HG02885 (cell line): ENCODE measurements at regions not wholly inside any gene's neighbourhood (a gene's known extent, or its start where the extent isn't known, plus 50 kb on each side); places are given as distances from the start of the nearest gene placed in this dataset.
A peak's percentile ranks its signal among the peaks of the same experiment; 100 is the strongest.

Source experiments
- ATAC-seq: cut with Tn5 transposase; IDR thresholded peaks from one replicate; pipeline ENCODE4 v1.9.1; 2021; ENCODE audit warnings: mild to moderate bottlenecking; ENCODE audit not compliant: unreplicated experiment, poor library complexity

GRCh38 chr3:176740906-176741663 is 456.2 kb downstream of the TBL1XR1 start:
- ATAC-seq: no peak

GRCh38 chr3:176739159-176739558 is 458.1 kb downstream of the TBL1XR1 start:
- no peak for ATAC-seq

GRCh38 chr3:176737480-176738110 is 459.7 kb downstream of the TBL1XR1 start:
- no peak for ATAC-seq

GRCh38 chr3:176734146-176734545 is 463.1 kb downstream of the TBL1XR1 start:
- no peak for ATAC-seq

GRCh38 chr3:176724394-176724759 is 472.9 kb downstream of the TBL1XR1 start:
- ATAC-seq: no peak

GRCh38 chr3:176723758-176724393 is 473.4 kb downstream of the TBL1XR1 start:
- no peak for ATAC-seq

GRCh38 chr3:176714034-176714433 is 483.2 kb downstream of the TBL1XR1 start:
- no peak for ATAC-seq

- ATAC-seq: no peak
Measured at GRCh38 chr3:176712191-176712590, 485.1 kb downstream of the TBL1XR1 start.

GRCh38 chr3:176699288-176699687 is 498.0 kb downstream of the TBL1XR1 start:
- no peak for ATAC-seq

GRCh38 chr3:176697284-176697889 is 499.9 kb downstream of the TBL1XR1 start:
- ATAC-seq: no peak

- ATAC-seq: no peak
Measured at GRCh38 chr3:176696816-176697215, 500.5 kb downstream of the TBL1XR1 start.

GRCh38 chr3:176692966-176693785 is 504.1 kb downstream of the TBL1XR1 start:
- ATAC-seq: no peak

- ATAC-seq: no peak
Measured at GRCh38 chr3:176692199-176692965, 504.9 kb downstream of the TBL1XR1 start.

GRCh38 chr3:176690083-176690869 is 507.0 kb downstream of the TBL1XR1 start:
- no peak for ATAC-seq

GRCh38 chr3:176687754-176688153 is 509.5 kb downstream of the TBL1XR1 start:
- no peak for ATAC-seq

- ATAC-seq: no peak
Measured at GRCh38 chr3:176683382-176683781, 513.9 kb downstream of the TBL1XR1 start.

GRCh38 chr3:176663837-176664831 is 533.1 kb downstream of the TBL1XR1 start:
- peak; percentile 53 for ATAC-seq

GRCh38 chr3:176663387-176663786 is 533.9 kb downstream of the TBL1XR1 start:
- ATAC-seq: no peak
